Nucleus accumbens (tissue), 56 donors: ENCODE measurements at regions not wholly inside any gene's neighbourhood (a gene's known extent, or its start where the extent isn't known, plus 50 kb on each side); places are given as distances from the start of the nearest gene placed in this dataset.

ENCODE experiments used
- DNase-seq, 56 donors: peaks; one replicate each; lab custom pipeline; 2025; lab: John Stamatoyannopoulos, UW

DNA sequence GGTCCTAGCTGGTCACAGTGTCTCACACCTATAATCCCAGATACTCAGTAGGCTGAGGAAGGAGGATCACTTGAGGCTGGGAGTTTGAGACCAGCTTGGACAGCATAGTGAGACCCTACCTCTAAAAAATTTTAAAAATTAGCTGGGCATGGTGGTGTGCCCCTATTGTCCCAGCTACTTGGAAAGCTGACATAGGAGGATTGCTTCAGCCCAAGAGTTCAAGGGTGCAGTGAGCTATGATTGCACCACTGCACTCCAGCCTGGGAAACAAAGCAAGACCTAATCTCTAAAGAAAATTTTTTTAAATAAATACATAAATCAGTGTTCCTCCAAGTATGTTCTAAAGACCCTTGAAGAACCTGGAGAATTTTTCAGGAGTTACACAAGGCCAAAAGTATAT is 50.6 kb upstream of the GNAO1 start:
- DNase-seq = no peak

- DNase-seq = no peak
Observed at GRCh38 chr16:56137269-56137668, 54.0 kb upstream of the GNAO1 start.

DNA sequence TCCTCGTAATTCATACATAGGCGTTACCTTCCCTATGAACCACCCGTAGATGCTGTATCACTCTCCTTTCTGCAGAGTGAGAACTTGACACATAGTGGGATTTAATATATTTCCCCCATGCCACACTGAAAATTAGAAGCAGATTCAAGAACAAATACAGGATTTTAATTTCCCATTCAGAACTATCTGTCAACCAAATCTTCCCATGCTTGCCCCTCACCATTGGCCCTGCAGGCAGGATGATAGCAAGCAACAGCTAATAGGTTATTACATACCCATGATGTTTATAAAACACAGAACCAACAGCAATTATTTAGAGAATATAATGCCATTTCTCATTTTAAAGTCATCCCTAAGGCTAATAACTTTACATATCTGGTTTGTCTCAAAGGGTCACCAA is 55.0 kb upstream of the GNAO1 start:
- no peak for DNase-seq

DNA sequence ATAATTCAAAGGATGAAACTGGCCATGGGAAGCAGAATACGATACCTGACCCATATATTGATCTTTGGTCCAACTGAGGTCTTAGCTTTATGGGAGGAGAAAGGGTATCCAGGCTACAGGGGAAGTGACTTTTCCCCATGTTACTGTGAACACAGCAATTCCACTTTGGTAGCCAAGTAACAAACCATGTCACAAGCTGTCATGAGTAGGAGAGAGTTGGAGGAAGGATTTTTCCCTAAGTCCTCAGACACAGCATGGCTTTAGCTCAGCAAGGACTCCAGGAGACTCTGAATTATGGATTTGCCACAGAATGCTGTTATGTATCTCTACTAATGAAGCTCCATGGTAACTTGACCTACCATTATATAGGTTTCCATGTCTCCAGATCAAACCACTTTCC is 56.5 kb upstream of the GNAO1 start:
- no peak for DNase-seq

- DNase-seq = no peak
Observed at GRCh38 chr16:56125922-56126321, 65.4 kb upstream of the GNAO1 start.

DNA sequence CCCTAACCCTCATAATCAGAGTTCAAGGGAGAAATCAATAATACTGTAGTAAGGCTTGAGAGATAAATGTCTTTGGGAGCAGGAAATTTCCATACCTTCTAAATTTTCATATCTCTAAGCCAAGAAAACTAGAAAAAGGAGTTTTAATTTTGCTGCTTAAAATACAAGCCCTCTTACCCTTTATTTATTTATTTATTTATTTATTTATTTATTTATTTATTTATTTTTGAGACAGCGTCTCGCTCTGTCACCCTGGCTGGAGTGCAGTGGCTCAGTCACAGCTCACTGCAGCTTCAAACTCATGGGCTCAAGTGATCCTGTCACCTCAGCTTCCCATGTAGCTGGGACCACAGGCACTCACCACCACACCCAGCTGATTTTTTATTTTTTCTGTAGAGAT is 69.0 kb upstream of the GNAO1 start:
- DNase-seq = no peak

DNA sequence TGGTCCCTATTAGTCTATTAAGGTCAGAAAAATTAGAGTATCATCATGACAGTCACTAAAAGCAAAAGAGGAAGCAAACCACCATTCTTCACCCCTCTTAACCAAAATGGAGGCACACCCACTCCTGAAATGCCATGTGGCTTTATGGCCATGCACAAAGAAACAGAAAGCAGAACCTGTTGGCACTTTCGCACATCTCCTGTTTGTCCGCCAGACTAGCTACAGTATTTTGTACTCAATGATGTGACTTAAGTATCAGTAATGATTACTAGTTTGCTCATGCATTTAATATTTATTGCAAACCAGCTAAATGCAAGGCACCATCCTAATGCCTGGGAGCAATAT is 70.2 kb upstream of the GNAO1 start:
- DNase-seq = no peak

DNA sequence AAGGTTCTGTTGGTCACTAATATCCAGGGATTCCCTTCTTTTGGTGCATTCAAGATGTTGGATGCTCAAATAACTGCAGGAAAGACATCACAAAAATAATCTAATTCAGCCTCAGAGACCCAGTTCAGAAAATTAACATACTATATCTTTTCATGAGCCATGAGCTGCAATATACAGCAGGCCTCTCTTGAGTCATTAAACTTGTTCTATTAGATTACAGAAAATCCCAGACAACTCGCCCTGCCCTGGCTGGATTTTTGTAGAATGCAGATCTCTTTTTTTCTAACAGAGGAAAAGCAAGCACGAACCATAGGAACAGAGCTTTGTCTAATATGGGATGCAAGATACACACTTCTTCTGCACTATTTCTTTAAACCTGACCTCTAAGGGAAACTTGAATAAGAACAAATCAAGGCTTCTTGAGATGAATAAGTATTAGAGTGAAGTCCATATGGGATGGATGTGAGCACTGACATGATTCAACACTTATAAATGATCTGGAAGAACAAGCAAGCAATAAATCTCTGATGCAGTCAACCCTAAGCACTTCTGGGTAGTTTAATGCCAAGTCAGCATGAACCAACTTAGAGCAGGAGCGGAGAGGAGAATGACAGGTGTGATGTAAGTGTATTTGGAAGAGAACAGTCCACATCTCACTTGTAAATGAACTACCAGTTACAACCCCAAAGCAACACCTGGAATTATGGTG is 70.7 kb upstream of the GNAO1 start:
- DNase-seq = no peak

GRCh38 chr16:56119133-56119532 is 72.2 kb upstream of the GNAO1 start:
- no peak for DNase-seq

DNA sequence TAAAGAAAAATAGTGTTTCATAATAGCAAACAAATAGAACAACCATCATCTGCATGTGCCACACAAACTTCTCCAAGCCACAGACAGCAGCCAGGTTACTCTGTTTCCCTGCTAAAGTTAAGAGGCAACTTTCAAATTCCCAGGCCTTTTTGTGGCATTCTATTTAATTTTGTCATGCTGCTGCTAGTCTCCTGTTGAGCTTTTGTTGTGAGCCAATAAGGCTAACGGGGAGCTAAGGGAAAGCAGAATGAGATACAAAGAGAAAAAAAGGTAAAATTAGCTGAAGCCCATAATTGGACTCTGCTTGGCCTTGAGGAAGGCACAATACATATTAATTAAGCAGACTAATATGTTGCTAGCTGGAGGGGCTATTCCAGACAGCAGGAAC is 74.7 kb upstream of the GNAO1 start:
- DNase-seq = no peak

GRCh38 chr16:56115817-56116576 is 75.3 kb upstream of the GNAO1 start:
- DNase-seq = peak in 5 of 56 donors; percentile 6 to 36 (median 15)

DNA sequence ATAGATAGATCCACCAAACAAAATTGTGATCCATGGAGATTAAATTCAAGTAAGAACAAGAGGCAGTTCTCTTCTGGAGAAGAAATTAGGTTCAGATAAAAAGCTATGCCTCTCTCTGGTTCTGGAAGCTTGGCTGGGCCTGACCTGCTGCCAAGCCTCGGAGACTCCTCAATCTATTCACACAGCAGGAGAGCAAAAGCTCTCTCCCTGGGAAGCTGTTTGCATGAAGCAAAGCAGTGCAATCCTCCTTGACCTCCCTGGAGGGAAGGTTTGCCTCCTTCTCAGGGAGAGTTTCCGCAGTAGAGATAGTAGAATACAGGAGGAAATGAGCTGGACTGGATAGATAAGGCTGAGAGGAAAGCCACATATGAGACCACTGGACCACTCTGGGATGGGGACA is 78.1 kb upstream of the GNAO1 start:
- no peak for DNase-seq

- no peak for DNase-seq
Observed at GRCh38 chr16:56111100-56111499, 80.2 kb upstream of the GNAO1 start.

- DNase-seq = no peak
Observed at GRCh38 chr16:56109994-56110393, 81.3 kb upstream of the GNAO1 start.

GRCh38 chr16:56109205-56109604 is 82.1 kb upstream of the GNAO1 start:
- peak in 4 of 56 donors; percentile 6 to 20 (median 8) for DNase-seq

GRCh38 chr16:56108724-56109123 is 82.6 kb upstream of the GNAO1 start:
- no peak for DNase-seq

DNA sequence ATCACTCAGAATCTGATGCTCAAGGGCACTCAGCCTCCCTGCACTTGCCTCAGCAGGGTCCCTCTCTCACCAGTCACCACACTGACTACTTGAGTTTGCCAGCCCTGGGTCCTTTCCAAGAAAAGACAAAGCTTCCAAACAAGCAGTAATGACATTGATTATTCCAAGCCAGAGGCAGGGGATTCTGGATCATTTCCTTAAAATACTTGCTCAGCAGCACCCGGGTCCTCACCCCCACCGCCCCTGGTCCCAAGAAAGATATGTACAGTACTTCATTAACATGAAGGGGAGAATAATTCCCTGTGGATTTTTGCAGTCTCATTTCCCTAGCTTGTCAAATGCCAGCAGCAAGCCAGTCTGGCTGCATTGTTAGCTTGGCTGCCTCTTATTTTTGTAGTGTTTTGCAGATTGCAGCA is 83.2 kb upstream of the GNAO1 start:
- peak in 52 of 56 donors; percentile 3 to 83 (median 58) for DNase-seq

GRCh38 chr16:56106527-56106926 is 84.8 kb upstream of the GNAO1 start:
- DNase-seq = no peak

GRCh38 chr16:56102906-56103305 is 88.4 kb upstream of the GNAO1 start:
- DNase-seq = no peak

- peak in 39 of 56 donors; percentile 4 to 70 (median 38) for DNase-seq
Observed at GRCh38 chr16:56102183-56102686, 89.1 kb upstream of the GNAO1 start.

DNA sequence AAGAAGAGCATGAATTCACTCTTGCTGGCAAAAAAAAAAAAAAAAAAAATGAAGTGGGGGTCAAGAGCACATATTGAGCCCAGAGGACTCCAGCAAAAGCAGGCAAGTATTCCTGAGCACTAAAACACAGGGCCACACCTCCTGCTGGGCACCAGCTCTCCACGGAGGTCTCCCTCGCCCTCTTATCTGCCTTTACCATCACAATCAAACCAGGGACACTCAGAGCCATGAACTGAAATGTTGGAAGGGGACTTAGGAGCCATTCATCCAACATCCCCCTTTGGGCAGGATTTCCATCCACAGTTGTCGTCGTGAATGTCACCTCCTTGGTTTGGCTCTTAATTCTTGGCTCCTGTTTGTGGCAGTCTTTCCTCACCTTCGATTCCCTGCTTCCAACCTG is 89.8 kb upstream of the GNAO1 start:
- DNase-seq = no peak

DNA sequence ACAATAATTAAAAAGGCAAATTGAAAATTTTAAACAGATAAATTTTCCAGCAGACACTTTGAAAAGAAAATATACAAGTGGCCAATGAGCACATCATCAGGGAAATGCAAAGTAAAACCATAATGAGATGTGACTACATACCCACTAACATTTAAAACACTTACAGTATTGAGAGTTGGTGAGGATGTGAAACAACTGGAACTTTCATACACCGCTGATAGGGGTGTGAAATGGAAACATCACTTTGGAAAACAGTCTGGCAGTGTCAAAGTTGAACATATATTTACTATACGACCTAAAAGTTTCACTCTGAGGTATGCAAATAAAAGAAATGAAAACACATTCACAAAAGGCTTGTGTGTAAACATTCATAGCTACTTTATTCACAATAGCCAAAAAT is 94.0 kb upstream of the GNAO1 start:
- no peak for DNase-seq
